Caco-2 (cell line): ENCODE measurements at regions not wholly inside any gene's neighbourhood (a gene's known extent, or its start where the extent isn't known, plus 50 kb on each side); places are given as distances from the start of the nearest gene placed in this dataset.

Experiments
- BruUV-seq: library from RNA; stranded (reverse); fragments of 400-500 nt; replicated peaks from 2 replicates; lab custom pipeline; 2021; lab: Mats Ljungman, UMichigan
- CTCF ChIA-PET: fragments of 300-600 bp; sonication (Branson Sonifier 250); formaldehyde crosslinking; loops from one replicate; lab custom pipeline; 2022; ENCODE audit warnings: antibody characterized with exemption; lab: Charles Lee
- POLR2A ChIA-PET: fragments of 300-600 bp; sonication (Branson Sonifier 250); formaldehyde crosslinking; loops from one replicate; lab custom pipeline; 2022; ENCODE audit warnings: antibody characterized with exemption; lab: Charles Lee
- DNase-seq, 2 experiments: peaks; one replicate each; pipeline versions ENCODE4 v3.0.0 to v3.0.0-alpha.2; 2020 to 2022
- H3K27me3 ChIP-seq: replicated peaks from 2 replicates; pipeline ENCODE4 v1.6.0; 2011; ENCODE audit warnings: low read length; ENCODE audit not compliant: control insufficient read depth, insufficient read depth
- H3K36me3 ChIP-seq: 2 replicates; pipeline ENCODE4 v1.5.1; 2011; ENCODE audit warnings: low read length; ENCODE audit not compliant: control insufficient read depth, insufficient read depth
- H3K4me1 ChIP-seq: fragments of 250-450 bp; sonication (Bioruptor Pico); 2 replicates; pipeline ENCODE4 v1.5.1; 2020; ENCODE audit warnings: mild to moderate bottlenecking
- H3K4me3 ChIP-seq: 2 replicates; pipeline ENCODE4 v1.5.1; 2011; ENCODE audit warnings: low read depth, mild to moderate bottlenecking, control low read depth, low read length
- H3K9me3 ChIP-seq: fragments of 250-450 bp; sonication (Bioruptor Pico); 2 replicates; pipeline ENCODE4 v1.5.1; 2020; ENCODE audit warnings: mild to moderate bottlenecking, moderate library complexity
- H3K27ac Mint-ChIP-seq: one replicate; pipeline ENCODE4 v1.8.0; 2022; ENCODE audit warnings: mixed read lengths; ENCODE audit not compliant: unreplicated experiment
- H3K27me3 Mint-ChIP-seq: one replicate; pipeline ENCODE4 v1.8.0; 2022; ENCODE audit warnings: mixed read lengths; ENCODE audit not compliant: insufficient read depth, unreplicated experiment
- H3K36me3 Mint-ChIP-seq: one replicate; pipeline ENCODE4 v1.8.0; 2022; ENCODE audit warnings: mild to moderate bottlenecking, mixed read lengths; ENCODE audit not compliant: insufficient read depth, unreplicated experiment
- H3K4me1 Mint-ChIP-seq: one replicate; pipeline ENCODE4 v1.8.0; 2022; ENCODE audit warnings: low read depth, mixed read lengths; ENCODE audit not compliant: unreplicated experiment
- H3K4me3 Mint-ChIP-seq: one replicate; pipeline ENCODE4 v1.8.0; 2022; ENCODE audit warnings: mild to moderate bottlenecking, moderate library complexity, mixed read lengths; ENCODE audit not compliant: unreplicated experiment
- H3K9me3 Mint-ChIP-seq: one replicate; pipeline ENCODE4 v1.8.0; 2022; ENCODE audit warnings: mixed read lengths; ENCODE audit not compliant: unreplicated experiment
- CTCF ChIP-seq, 2 experiments: fragments of 200-600 bp in 1 of 2; IDR thresholded peaks; 1 replicate in 1 of 2; 2 replicates in 1 of 2; pipeline versions ENCODE4 v1.5.1 to v1.8.0; 2011 to 2022; ENCODE audit warnings: antibody characterized with exemption in 1 of 2, control low read depth in 1 of 2, inconsistent platforms in 1 of 2, low read depth in 1 of 2, low read length in 1 of 2, mild to moderate bottlenecking in 1 of 2, moderate library complexity in 1 of 2; ENCODE audit not compliant: insufficient read depth in 1 of 2, severe bottlenecking in 1 of 2, unreplicated experiment in 1 of 2
- intact Hi-C: fragments of 100-400 bp; cut with micrococcal nuclease; formaldehyde crosslinking; loops from one replicate; pipeline ENCODE4 v1.10.0; 2022; ENCODE audit not compliant: unreplicated experiment

GRCh38 chr5:152551061-152551460 is 146.0 kb upstream of the NMUR2 start:
- no peak for TF ChIP-seq CTCF (IDR thresholded peaks at IDR 0.05; ENCODE audit: insufficient read depth in 1 of 2, low read depth in 1 of 2, low read length in 1 of 2, severe bottlenecking in 1 of 2, unreplicated experiment in 1 of 2)
- ChIA-PET POLR2A (no interaction called here), CTCF (no interaction called here)
- H3K4me3 ChIP-seq: no peak overlapping the region
- no peaks in the 10 kb centered on the region for H3K36me3 ChIP-seq
- peaks cover 3% of the 10 kb centered on the region; the same call in 1 of the 2 replicates for H3K4me1 ChIP-seq
- no peaks in the 10 kb centered on the region; the same call in 1 of the 2 replicates for H3K9me3 ChIP-seq
- no TSS peak for BruUV-seq
- Mint-ChIP-seq H3K9me3 (no peaks in the 10 kb centered on the region), H3K27ac (no peak overlapping the region), H3K4me1 (no peaks in the 10 kb centered on the region), H3K36me3 (no peaks in the 10 kb centered on the region), H3K27me3 (peaks cover 2% of the 10 kb centered on the region), H3K4me3 (no peak overlapping the region)
- intact Hi-C loops: no loop called here
- no peak for DNase-seq
- H3K27me3 ChIP-seq: no peaks in the 10 kb centered on the region

GRCh38 chr5:152556784-152557183 is 151.7 kb upstream of the NMUR2 start:
- no TSS peak for BruUV-seq
- no peak overlapping the region for H3K4me3 ChIP-seq
- Mint-ChIP-seq H3K9me3 (no peaks in the 10 kb centered on the region), H3K4me3 (no peak overlapping the region), H3K36me3 (no peaks in the 10 kb centered on the region), H3K4me1 (no peaks in the 10 kb centered on the region), H3K27me3 (no peaks in the 10 kb centered on the region), H3K27ac (no peak overlapping the region)
- no peak for TF ChIP-seq CTCF (IDR thresholded peaks at IDR 0.05; ENCODE audit: insufficient read depth in 1 of 2, low read depth in 1 of 2, low read length in 1 of 2, severe bottlenecking in 1 of 2, unreplicated experiment in 1 of 2)
- no peaks in the 10 kb centered on the region for H3K27me3 ChIP-seq
- POLR2A ChIA-PET: no interaction called here
- no peaks in the 10 kb centered on the region for H3K36me3 ChIP-seq
- H3K4me1 ChIP-seq: peaks cover 3% of the 10 kb centered on the region; the same call in 1 of the 2 replicates
- intact Hi-C loops: no loop called here
- CTCF ChIA-PET: no interaction called here
- no peaks in the 10 kb centered on the region; the same call in 1 of the 2 replicates for H3K9me3 ChIP-seq
- DNase-seq: no peak

- Histone ChIP-seq H3K4me1 (no peaks in the 10 kb centered on the region), H3K36me3 (no peaks in the 10 kb centered on the region), H3K27me3 (no peaks in the 10 kb centered on the region), H3K9me3 (no peaks in the 10 kb centered on the region), H3K4me3 (no peak overlapping the region)
- H3K9me3 Mint-ChIP-seq: no peaks in the 10 kb centered on the region
- H3K27me3 Mint-ChIP-seq: no peaks in the 10 kb centered on the region
- CTCF ChIA-PET: interaction anchor here (0.6 to 1.4 kb wide), 4 partner anchors 20 to 1404 kb away, joined by 3 to 7 read pairs (median 4); no protein-coding TSS in a partner anchor
- no peaks in the 10 kb centered on the region for H3K4me1 Mint-ChIP-seq
- intact Hi-C loops: loop anchor here (1.0 kb wide), 2 partner anchors 588 to 1405 kb away; no protein-coding TSS in a partner anchor
- peak; percentile 60 to 62 for DNase-seq
- no peaks in the 10 kb centered on the region for H3K36me3 Mint-ChIP-seq
- BruUV-seq: no TSS peak
- peak; percentile 68 to 71 for TF ChIP-seq CTCF (IDR thresholded peaks at IDR 0.05; ENCODE audit: insufficient read depth in 1 of 2, low read depth in 1 of 2, low read length in 1 of 2, severe bottlenecking in 1 of 2, unreplicated experiment in 1 of 2)
- H3K4me3 Mint-ChIP-seq: no peak overlapping the region
- no peak overlapping the region for H3K27ac Mint-ChIP-seq
- POLR2A ChIA-PET: no interaction called here
Observed at GRCh38 chr5:152560512-152561137, 155.5 kb upstream of the NMUR2 start.
